ENCODE measurements at regions not wholly inside any gene's neighbourhood (a gene's known extent, or its start where the extent isn't known, plus 50 kb on each side); places are given as distances from the start of the nearest gene placed in this dataset.
"Not testable (repeated sequence)": the region's sequence is repeated elsewhere in the genome, so short reads cannot be mapped to it uniquely, and the experiment has no call there.

DNA sequence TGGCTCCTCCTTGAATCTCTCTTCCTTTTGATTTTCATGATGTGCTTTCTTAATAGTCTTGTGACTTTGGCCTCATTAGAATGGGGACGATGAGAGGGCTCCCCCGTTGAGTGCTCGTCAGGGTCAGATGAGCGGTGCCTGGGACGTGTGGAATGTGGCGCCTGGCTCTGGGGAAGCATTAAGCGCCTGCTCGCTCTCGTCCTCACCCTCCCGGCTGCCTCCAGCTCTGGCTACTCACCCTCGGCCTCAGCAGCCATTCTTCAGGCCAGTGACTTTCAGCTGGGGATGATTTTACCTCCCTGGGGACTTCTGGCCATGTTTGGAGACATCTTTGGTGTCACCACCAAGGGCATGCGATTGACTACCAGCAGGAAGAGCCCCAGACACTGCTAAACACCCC lies 69.7 kb downstream of the RPS6KA4 start:
- CTCF ChIA-PET, result interaction anchor here (2.5 kb wide), 1 partner anchor 21 kb away, joined by 7 read pairs; no protein-coding TSS in a partner anchor
- POLR2A ChIA-PET, result no interaction called here

DNA sequence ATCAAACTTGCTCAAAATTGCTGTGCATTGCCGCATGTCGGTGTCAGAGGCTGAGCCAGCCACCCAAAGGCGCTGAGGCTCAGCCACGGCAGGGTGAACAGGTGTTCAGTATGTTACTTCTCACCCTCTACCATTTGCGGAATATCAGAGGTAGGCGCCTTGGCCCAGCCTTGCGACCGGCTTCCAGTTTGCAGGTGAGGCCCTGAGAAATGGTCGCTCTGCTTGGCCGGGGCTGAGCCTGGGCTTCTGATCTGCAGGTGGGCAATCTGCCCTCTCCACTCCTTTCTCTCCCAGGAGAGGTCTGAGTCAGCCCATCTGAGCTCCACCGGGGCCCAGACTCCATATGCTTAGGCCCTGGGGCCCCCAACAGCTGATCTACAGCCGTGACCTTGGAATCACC lies 71.0 kb downstream of the RPS6KA4 start:
- CTCF ChIA-PET, result interaction anchor here (1.0 kb wide), 1 partner anchor 19 kb away, joined by 3 read pairs; no protein-coding TSS in a partner anchor
- POLR2A ChIA-PET, result no interaction called here

DNA sequence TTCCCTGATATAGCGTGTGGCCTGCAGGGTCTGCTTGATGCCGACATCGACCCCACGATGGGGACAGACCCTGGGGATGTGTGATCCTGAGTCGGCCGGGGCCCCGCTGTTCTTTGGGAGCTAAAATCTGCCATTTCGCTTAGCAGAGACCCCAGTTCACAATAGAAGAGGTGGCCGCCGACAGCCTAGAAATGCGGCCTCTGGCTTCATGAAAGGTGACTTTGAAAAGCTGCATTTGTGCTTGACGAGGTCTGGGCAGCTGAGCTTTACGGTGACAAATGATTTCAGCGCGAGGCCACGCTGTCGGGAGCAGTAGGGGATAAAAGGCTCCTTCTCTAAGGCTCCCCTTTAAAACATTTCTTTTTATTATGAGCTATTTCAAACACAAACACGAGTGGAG lies 71.7 kb downstream of the RPS6KA4 start:
- POLR2A ChIA-PET, result no interaction called here
- CTCF ChIA-PET, result interaction anchor here (1.0 kb wide), 1 partner anchor 18 kb away, joined by 3 read pairs; no protein-coding TSS in a partner anchor

DNA sequence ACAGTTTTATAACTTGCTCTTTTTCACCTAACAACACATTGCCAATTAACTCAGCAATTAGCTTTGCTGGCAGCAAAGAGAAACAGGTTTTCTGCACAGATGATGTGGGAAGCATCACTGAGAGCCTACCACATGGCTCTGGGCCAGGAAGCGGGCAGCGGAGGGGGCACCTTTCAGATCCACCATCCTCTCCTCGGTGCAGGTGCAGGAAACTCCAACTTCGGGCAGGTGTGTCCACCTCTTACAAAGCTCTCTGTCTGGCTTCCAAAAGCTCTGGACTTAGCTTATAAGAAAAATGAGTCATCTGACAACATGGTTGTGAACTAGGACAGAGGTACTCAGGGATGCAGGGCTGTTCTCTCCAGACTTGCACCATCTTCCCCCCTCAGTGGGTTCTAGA lies 77.0 kb downstream of the RPS6KA4 start:
- POLR2A ChIA-PET, result no interaction called here
- CTCF ChIA-PET, result no interaction called here

DNA sequence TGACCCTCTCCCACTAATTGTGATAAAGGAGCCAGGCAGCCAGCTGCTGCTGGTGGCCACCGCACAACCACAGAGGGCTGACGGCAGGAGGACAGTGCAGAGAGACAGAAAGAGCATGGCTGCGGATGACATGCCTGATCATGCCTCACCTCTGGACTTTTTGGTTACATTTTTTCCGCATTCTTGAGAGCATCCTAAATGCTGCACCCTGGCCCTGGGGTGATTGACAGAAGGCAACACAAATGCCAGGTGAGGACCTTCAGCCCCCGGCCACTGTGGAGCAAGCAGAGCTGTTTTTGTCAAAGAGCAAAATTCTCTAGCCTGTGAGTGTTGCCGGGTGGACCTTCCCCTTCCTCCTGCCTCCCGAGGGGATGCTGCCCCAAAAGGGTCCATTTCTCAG lies 78.5 kb downstream of the RPS6KA4 start:
- CTCF ChIA-PET, result no interaction called here
- POLR2A ChIA-PET, result no interaction called here

DNA sequence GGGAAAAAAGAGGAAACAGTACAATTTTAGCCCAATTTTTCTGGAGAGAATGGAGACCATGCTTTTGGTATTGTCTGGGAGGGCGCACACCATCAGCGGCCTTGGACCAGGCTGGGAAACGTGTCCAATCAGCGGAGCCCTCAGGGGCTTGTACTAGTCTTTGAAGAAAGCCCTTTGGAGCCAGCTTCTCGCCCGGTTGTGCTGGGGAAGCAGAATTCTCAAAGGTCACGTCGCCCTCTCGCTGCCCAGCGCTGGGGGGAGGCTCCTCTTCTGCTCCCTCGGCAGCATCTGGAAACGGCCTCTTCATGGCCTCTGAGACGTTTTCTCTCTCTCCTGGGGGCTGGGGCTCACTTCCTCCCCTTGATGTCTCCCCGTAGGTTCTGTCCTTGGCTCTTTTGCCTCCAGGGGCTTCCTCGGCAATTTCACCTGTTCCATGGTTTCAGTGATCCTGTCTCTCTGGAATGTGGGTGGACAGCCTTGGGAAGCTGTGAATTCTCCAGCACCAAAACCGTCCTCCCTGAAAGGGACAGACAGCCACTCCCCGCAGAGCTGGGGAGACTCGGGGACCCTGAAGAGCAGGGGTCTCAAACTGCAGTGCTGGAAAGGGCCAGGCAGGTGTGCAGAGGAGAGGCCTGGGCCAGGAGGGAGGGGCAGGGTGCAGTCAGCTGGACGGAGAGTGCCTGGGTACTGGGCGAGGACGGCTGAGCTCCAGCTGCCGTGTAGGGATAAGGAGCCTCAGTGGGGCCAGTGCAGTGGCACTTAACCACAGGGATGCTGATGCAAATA lies 80.2 kb downstream of the RPS6KA4 start:
- ChIA-PET POLR2A (no interaction called here), CTCF (interaction anchor here (2.6 kb wide), 1 partner anchor 10 kb away, joined by 10 read pairs; no protein-coding TSS in a partner anchor)

DNA sequence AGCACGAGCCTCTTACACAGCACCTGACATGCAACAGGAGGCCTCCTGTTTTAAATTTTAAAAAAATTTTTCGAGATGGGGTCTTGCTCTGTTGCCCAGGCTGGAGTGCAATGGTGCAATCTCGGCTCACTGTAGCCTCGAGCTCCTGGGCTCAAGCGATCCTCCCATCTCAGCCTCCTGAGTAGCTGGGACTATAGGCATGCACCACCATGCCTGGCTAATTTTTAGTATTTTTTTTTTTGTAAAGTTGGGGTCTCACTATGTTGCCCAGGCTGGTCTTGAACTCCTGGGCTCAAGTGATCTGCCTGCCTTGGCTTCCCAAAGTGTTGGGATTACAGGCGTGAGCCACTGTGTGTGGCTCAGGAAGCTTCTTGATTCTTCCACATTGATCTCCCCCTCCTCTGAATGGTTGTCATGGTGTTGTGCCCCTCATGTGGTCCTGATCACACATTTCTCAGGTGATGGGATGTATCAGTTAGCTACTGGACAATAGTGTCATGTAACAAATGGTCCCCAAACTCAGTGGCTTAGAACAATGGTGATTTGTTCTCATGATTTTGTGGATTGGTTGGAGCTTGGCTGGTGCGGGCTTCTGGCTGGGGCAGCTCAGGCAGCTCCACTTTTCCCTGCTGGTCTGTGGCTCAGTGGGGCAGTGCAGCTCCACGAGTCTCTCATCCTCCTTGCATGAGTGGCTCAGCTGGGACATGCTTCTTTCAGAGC lies 81.0 kb downstream of the RPS6KA4 start:
- CTCF ChIA-PET, result interaction anchor here (2.6 kb wide), 1 partner anchor 9 kb away, joined by 10 read pairs; no protein-coding TSS in a partner anchor
- POLR2A ChIA-PET, result not testable (repeated sequence)

DNA sequence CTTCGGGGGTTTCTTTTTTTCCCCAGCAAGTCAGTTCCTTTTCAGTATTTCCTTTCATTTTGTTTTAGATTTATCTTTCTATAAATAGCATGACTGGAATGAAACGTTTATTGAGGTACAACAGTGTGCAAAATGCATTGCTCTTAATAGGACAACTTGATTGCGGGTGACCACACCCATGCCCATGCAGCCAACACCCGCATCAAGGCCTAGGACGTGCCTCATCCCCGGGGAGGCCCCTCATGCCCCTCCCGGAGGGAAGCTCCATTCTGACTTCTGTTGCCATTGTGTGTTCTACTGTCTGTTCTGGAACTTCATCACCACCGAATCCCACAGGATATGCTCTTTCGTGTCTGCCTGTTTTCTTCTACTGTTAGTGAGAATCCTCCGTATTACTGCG lies 82.2 kb downstream of the RPS6KA4 start:
- ChIA-PET POLR2A (no interaction called here), CTCF (no interaction called here)

DNA sequence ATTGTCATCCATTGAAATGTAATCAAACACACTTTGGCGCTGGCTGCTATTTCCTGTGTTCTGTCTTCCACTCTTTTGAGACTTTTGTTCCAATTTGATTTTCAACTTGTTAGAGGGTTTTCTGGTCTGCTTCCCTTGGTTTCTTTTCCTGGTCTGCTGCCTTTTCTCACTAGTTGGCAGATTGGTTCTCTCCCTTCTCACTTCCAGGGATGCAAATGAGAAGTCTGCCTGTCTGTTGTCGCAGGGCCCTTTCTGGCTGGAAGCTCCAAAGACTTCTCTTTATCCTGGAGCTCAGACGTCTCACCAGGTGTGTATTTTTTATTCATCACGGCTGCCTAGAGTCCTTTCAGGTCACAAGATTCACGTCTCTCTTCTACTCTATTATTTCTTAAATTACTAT lies 84.0 kb downstream of the RPS6KA4 start:
- ChIA-PET POLR2A (no interaction called here), CTCF (no interaction called here)

DNA sequence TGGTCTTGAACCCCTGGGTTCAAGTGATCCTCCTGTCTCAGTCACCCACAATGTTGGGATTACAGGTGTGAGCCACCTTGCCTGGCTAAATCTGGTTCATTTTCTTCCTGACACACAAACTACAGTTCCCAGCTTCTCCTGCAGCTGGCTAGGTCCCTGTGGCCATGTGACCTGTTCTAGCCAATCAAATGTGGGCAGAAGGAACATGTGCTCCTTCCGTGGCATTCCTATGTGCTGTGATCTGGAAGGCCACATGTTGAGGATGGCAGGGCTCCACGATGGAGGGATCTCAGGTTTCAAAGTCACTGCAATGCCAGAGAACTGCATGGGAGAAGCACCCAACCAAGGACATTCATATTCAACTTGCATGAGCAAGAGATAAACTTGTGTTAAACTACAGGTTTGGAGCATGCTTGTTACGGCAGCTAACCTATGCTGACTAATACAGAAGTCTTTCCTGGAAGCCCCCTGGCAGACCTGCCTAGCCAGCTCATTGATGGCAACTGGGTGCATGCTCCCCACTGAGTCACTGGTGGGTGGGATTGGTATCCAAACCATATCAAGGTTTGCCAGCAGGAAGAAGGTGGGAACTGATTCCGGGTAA lies 86.0 kb downstream of the RPS6KA4 start:
- CTCF ChIA-PET, result interaction anchor here (0.6 to 1.7 kb wide), 3 partner anchors 10 to 300 kb away, joined by 3 to 8 read pairs (median 3); no protein-coding TSS in a partner anchor

DNA sequence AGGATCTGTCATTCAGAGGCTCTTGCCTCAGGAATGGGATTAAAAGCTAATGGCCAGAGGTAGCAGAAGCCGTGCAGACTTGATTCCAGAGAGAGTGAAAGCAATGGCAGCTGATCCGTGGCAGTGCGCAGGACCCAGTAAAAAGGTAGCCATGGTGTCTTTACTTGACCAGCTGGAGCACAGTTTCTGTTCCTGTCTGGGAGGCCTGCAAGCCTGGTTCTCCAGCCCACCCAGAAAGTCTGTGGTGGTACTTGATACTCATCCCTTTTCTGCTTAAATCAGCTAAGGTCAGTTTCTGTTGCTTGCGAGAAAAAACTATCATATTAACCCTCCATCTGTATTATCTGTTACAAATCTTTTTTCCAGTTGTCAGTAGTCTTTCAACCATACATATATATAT lies 86.7 kb downstream of the RPS6KA4 start:
- CTCF ChIA-PET, result interaction anchor here (0.6 kb wide), 1 partner anchor 80 kb away, joined by 3 read pairs; no protein-coding TSS in a partner anchor

More for the DNA sequence above, 86.0 kb downstream of the RPS6KA4 start:
- POLR2A ChIA-PET, result no interaction called here

DNA sequence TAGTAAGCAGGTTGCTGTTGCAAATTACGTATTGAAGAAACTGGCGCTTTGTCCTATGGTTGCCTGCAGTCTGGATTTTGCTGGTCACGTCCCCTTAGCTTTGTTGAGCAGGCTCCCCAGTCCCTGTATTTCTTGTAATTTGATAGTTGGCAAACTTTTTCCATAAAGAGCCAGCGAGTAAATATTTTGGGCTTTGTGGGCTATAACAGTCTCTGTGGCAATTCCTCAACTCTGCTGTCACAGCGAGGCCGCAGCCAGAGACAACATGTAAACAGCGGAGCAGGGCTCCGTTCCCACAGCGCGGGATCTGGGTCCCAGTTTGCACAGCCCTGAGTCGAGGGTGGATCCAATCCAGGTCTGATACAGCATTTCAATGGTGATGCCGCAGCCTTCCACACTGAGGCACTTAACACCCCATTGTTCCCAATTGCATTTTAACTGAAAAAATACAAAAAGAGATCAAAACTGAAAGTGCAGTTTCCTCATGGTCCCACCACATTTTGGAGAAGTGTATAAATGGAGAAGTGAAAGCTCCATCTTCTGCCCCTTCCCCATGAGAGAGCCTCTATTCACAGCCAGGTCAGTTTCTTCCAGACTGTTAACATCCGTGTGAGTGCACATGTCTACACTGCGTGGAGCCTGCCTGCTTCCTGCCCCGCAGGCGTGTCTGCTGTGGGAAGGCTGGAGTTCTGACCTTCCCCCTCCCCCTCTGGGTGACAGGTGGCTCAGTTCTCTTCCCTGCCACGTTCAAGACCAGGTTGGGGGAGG lies 89.1 kb downstream of the RPS6KA4 start:
- ChIA-PET CTCF (interaction anchor here (0.5 to 2.5 kb wide), 10 partner anchors 9 to 1310 kb away, joined by 3 to 11 read pairs (median 6); partner anchors contain the start of gene RPS6KA4), POLR2A (no interaction called here)

More for the DNA sequence above, 86.7 kb downstream of the RPS6KA4 start:
- POLR2A ChIA-PET, result no interaction called here

DNA sequence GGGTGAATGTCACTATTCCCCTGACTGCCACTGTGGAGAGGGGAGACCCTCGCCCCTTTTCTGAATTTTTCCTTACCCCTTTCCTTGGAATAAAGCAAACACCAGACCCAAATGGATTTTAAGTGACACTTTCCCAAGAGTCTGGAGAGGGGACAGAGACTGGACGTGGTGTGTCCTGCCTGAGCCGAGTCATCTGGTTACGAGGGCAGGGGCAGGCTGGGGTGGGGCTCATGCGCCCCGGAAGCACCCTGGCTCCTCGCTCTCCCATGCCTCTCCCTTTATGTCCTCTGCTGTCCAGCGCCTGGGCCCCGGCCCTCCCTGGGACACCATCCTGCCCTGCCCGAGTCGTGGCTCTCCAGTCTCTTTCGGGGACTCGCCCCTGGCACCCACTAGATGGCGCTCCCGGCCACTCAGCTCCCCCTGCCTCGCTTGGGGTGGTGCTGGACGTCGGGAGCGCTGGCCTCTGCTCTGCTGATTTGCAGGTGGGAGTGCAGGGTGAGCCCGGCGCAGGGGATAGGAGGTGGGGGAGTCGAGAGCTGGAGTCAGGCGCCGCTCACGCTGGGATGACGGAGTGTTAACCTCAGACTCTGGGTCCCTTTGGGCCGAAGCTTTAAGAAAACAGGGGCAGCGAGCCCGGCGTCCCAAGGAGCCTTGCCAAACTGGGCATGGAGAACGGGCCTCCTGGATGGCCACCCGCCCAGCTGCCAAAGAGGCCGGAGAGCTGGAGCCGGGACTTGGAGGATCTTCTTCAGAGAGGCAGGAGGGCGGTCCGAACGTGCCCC lies 89.8 kb downstream of the RPS6KA4 start:
- ChIA-PET CTCF (interaction anchor here (0.5 to 2.5 kb wide), 27 partner anchors 10 to 1310 kb away, joined by 3 to 11 read pairs (median 4); partner anchors contain the start of genes PRDX5 and RPS6KA4), POLR2A (no interaction called here)

DNA sequence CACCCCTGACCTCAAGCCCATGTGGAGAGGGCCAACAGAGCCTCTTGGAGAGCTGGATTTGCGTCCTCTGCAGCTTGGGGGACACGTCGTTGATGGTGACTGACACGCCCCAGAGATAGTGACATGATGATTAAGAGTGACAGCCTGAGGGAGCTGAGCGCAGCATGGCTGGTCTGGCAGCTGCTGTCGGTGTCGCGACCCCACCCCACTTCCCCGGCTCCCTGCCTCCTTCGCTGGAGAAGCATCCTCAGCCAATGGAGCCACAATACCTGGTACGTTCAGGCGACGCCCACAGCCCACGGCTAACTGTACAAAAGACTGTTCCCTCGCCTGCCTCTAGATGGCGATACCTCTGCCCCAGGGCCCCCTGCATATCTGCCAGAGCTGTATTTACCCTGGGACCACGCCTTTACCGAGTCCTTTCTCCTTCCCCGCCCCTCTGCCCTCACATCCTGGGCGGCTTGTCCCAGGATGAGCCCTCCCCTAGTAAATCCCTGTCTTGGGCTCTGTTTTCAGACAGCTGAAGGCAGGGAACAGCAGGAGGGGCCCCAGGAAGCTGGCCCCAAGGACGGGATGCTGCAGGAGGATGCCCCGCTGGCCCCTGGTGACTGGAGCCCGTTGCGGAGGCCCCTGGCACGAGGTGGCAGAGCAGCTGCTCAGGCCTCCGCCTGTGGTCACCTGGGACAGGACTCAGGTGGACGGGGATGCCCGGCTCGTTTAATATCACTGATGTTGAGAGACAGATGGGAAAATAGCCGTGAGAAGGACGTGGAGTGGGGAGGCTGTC lies 90.6 kb downstream of the RPS6KA4 start:
- ChIA-PET POLR2A (no interaction called here), CTCF (interaction anchor here (0.8 to 2.5 kb wide), 26 partner anchors 10 to 293 kb away, joined by 3 to 11 read pairs (median 4); partner anchors contain the start of genes PRDX5 and RPS6KA4)

DNA sequence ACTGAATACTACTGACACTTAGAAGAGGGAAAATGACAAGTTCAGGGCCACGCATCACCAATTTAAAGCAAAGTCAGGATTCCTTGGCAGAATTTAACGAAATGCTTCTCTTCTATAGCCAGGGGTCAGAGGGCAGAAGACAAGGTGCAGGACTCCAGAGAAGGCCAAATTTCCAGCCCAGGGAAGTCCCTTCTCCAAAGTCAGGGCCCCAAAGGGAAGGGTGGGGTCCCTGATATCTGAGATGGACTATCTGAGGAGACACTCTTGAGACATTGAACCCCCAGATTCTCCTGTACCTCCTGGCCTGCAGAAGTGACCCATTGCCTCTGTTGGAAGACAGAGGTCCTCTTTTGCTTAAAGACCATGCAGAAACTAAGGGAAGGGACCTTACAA lies 91.2 kb downstream of the RPS6KA4 start:
- ChIA-PET POLR2A (no interaction called here), CTCF (interaction anchor here (1.1 to 2.5 kb wide), 15 partner anchors 11 to 291 kb away, joined by 3 to 11 read pairs (median 5); partner anchors contain the start of gene PRDX5)

DNA sequence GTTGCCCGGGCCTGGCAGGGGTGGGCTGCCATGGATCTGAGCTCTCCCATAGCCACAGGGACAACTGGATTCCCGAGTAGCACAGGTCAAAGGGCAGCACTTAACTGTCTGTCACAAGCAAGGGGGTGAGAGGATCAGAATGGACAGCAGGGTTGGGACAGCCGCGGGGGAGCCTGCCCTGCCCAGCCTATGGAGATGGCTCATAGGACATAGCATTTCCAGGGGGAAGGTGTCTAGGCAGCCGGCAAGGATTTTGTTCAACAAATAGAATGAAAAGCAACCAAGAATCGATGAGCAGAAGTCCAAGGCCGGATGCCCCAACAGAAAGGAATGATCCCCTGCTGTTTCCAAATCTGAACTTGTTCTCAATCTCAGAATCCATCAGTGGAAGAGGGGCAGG lies 92.9 kb downstream of the RPS6KA4 start:
- ChIA-PET CTCF (interaction anchor here (0.6 kb wide), 1 partner anchor 122 kb away, joined by 4 read pairs; no protein-coding TSS in a partner anchor), POLR2A (no interaction called here)

DNA sequence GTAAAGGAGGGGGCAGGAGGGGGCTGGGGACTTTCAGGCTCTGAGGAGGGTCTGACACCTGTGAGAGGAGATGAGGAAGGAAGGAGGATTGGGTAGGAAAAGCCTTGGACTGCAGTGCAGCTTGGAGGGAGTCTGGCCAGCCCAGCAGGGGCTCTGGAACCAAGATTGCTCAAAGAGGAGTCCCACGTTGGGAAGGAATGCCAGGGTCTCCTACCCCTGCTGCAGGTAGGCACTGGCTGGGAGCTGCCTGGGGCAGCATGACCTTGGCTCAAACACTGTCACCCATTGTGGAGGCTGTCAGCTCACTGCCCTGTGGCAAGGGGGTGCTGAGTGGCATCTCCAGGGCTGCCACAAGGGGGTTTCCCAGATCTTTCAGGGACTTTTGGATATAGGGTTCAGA lies 94.5 kb downstream of the RPS6KA4 start:
- ChIA-PET POLR2A (interaction anchor here (0.7 kb wide), 1 partner anchor 152 kb away, joined by 3 read pairs; no protein-coding TSS in a partner anchor), CTCF (interaction anchor here (1.2 kb wide), 1 partner anchor 155 kb away, joined by 3 read pairs; no protein-coding TSS in a partner anchor)
